GM23338 (cell line): ENCODE measurements at regions not wholly inside any gene's neighbourhood (a gene's known extent, or its start where the extent isn't known, plus 50 kb on each side); places are given as distances from the start of the nearest gene placed in this dataset.
A peak's percentile ranks its signal among the peaks of the same experiment; 100 is the strongest.
"Not testable (repeated sequence)": the region's sequence is repeated elsewhere in the genome, so short reads cannot be mapped to it uniquely, and the experiment has no call there.

ENCODE experiments used
- ATAC-seq: fragments of 200-7000 bp; cut with Tn5 transposase; 3 replicates; pipeline ENCODE4 v1.9.1; 2020
- DNase-seq: peaks from one replicate; pipeline ENCODE4 v3.0.0-alpha.2; 2015; ENCODE audit warnings: low spot score
- H2AFZ ChIP-seq: fragments of 200-600 bp; sonication (generic); 2 replicates; pipeline ENCODE4 v1.8.0; 2016; ENCODE audit warnings: antibody characterized with exemption, mild to moderate bottlenecking, moderate library complexity
- H3F3A ChIP-seq: fragments of 200-600 bp; sonication (generic); replicated peaks from 2 replicates; pipeline ENCODE4 v1.8.0; 2017; ENCODE audit warnings: antibody characterized with exemption, mixed run types, low read depth
- H3K27ac ChIP-seq: fragments of 200-600 bp; sonication (generic); 2 replicates; pipeline ENCODE4 v1.6.1; 2016; ENCODE audit warnings: low read depth
- H3K27me3 ChIP-seq: fragments of 200-600 bp; sonication (generic); 2 replicates; pipeline ENCODE4 v1.8.0; 2016; ENCODE audit warnings: mild to moderate bottlenecking, mixed run types, moderate library complexity; ENCODE audit not compliant: insufficient read depth
- H3K36me3 ChIP-seq: fragments of 200-600 bp; sonication (generic); 2 replicates; pipeline ENCODE4 v1.8.0; 2016; ENCODE audit warnings: mild to moderate bottlenecking; ENCODE audit not compliant: insufficient read depth
- H3K4me1 ChIP-seq: fragments of 200-600 bp; sonication (generic); 2 replicates; pipeline ENCODE4 v1.8.0; 2016; ENCODE audit warnings: mild to moderate bottlenecking, moderate library complexity; ENCODE audit not compliant: insufficient read depth
- H3K4me2 ChIP-seq: fragments of 200-600 bp; sonication (generic); 2 replicates; pipeline ENCODE4 v1.7.1; 2017; ENCODE audit warnings: mixed run types
- H3K4me3 ChIP-seq: fragments of 200-600 bp; sonication (generic); 2 replicates; pipeline ENCODE4 v1.6.1; 2016; ENCODE audit warnings: mixed run types
- H3K79me2 ChIP-seq: fragments of 200-600 bp; sonication (generic); replicated peaks from 2 replicates; pipeline ENCODE4 v1.8.0; 2017; ENCODE audit warnings: mild to moderate bottlenecking; ENCODE audit not compliant: insufficient read depth
- H3K9me2 ChIP-seq: fragments of 200-600 bp; sonication (generic); 2 replicates; pipeline ENCODE4 v1.8.0; 2017; ENCODE audit not compliant: insufficient read depth
- H4K20me1 ChIP-seq: fragments of 200-600 bp; sonication (generic); replicated peaks from 2 replicates; pipeline ENCODE4 v1.8.0; 2017; ENCODE audit warnings: mild to moderate bottlenecking; ENCODE audit not compliant: insufficient read depth
- H3K27ac Mint-ChIP-seq: 2 replicates; pipeline ENCODE4 v1.8.0; 2020; ENCODE audit warnings: inconsistent platforms, mild to moderate bottlenecking, moderate library complexity, mixed read lengths
- H3K27me3 Mint-ChIP-seq: 3 replicates; pipeline ENCODE4 v1.8.0; 2022; ENCODE audit warnings: low read depth, mild to moderate bottlenecking, moderate library complexity, mixed read lengths, inconsistent platforms; ENCODE audit not compliant: insufficient read depth, poor library complexity
- H3K36me3 Mint-ChIP-seq: 3 replicates; pipeline ENCODE4 v1.8.0; 2021; ENCODE audit warnings: low read depth, mild to moderate bottlenecking, inconsistent platforms, moderate library complexity, mixed read lengths
- H3K4me1 Mint-ChIP-seq: 3 replicates; pipeline ENCODE4 v1.8.0; 2020; ENCODE audit warnings: mild to moderate bottlenecking, inconsistent platforms, mixed read lengths
- H3K4me3 Mint-ChIP-seq: 3 replicates; pipeline ENCODE4 v1.8.0; 2021; ENCODE audit warnings: moderate library complexity, mild to moderate bottlenecking, inconsistent platforms, mixed read lengths
- H3K9me3 Mint-ChIP-seq: 3 replicates; pipeline ENCODE4 v1.8.0; 2020; ENCODE audit warnings: moderate library complexity, mild to moderate bottlenecking, inconsistent platforms, mixed read lengths
- CREB1 ChIP-seq: fragments of 250-450 bp; sonication (Bioruptor Pico); IDR thresholded peaks from 2 replicates; pipeline ENCODE4 v1.5.0; 2020; ENCODE audit warnings: low read depth, mild to moderate bottlenecking, moderate library complexity
- EZH2 ChIP-seq: fragments of 200-600 bp; sonication (generic); IDR thresholded peaks from one replicate; pipeline ENCODE4 v1.8.0; 2017; ENCODE audit warnings: antibody characterized with exemption, mild to moderate bottlenecking, low read depth; ENCODE audit not compliant: unreplicated experiment
- NANOG ChIP-seq: IDR thresholded peaks from 2 replicates; pipeline ENCODE4 v1.6.1; 2016; ENCODE audit warnings: antibody characterized with exemption, borderline replicate concordance
- POLR2AphosphoS5 ChIP-seq: IDR thresholded peaks from 2 replicates; pipeline ENCODE4 v1.6.1; 2016; ENCODE audit warnings: antibody characterized with exemption, low read depth
- ZNF331 ChIP-seq: fragments of 250-450 bp; sonication (Bioruptor Pico); IDR thresholded peaks from 2 replicates; pipeline ENCODE4 v1.5.0; 2020; ENCODE audit warnings: low read depth, mild to moderate bottlenecking, moderate library complexity
- TF ChIP-seq, protein P1 (sequence below): fragments of 250-450 bp; sonication (Bioruptor Pico); IDR thresholded peaks from 2 replicates; pipeline ENCODE4 v1.5.0; 2020; ENCODE audit warnings: mild to moderate bottlenecking, moderate library complexity
- TF ChIP-seq, protein P2 (sequence below): IDR thresholded peaks from 2 replicates; pipeline ENCODE4 v1.6.1; 2016; ENCODE audit warnings: antibody characterized with exemption
- TF ChIP-seq, protein P3 (sequence below): IDR thresholded peaks from one replicate; pipeline ENCODE4 v1.6.1; 2018; ENCODE audit warnings: antibody characterized with exemption; ENCODE audit not compliant: unreplicated experiment

DNA sequence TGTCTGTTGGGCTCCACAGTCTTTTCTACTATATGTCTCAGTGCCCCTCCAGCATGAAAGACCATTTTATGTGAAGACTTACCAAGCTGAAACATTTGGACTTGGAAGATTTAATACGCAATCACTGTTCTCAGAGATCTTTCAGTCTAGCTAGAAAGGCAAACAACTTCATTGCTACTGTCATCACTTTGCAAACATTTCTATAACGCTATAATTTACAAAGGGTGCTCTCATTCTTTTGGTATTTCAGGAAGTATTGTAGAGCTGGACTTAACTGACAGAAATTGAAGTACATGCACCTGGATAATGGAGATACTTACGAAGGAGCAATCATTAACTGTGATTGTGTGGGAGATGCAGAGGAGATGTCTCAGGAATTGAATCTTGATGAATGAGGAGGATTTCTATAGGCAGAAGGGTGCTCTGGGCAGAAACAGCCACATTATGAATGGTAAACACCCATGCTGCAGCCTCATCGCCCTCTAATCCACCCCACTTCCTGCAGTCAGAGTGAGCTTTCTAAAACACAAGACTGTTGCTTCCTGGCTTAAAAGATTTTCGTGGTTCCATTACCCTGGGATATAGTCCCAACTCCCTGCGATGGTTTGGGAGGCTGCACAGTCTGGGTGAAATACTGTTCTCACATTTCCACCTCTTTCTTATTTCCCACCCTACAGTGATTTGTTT is 75.1 kb upstream of the GNG12 start:
- H3K4me1 ChIP-seq, result 0 out of 2 replicates have a peak, but pooled peaks cover 4% of the 10 kb centered on the region
- H2AFZ ChIP-seq, result peak overlapping the region; percentile 16; the same call in 1 of the 2 replicates
- H3K36me3 ChIP-seq, result no peaks in the 10 kb centered on the region
- no peak for TF ChIP-seq CREB1
- TF ChIP-seq, protein P1, sequence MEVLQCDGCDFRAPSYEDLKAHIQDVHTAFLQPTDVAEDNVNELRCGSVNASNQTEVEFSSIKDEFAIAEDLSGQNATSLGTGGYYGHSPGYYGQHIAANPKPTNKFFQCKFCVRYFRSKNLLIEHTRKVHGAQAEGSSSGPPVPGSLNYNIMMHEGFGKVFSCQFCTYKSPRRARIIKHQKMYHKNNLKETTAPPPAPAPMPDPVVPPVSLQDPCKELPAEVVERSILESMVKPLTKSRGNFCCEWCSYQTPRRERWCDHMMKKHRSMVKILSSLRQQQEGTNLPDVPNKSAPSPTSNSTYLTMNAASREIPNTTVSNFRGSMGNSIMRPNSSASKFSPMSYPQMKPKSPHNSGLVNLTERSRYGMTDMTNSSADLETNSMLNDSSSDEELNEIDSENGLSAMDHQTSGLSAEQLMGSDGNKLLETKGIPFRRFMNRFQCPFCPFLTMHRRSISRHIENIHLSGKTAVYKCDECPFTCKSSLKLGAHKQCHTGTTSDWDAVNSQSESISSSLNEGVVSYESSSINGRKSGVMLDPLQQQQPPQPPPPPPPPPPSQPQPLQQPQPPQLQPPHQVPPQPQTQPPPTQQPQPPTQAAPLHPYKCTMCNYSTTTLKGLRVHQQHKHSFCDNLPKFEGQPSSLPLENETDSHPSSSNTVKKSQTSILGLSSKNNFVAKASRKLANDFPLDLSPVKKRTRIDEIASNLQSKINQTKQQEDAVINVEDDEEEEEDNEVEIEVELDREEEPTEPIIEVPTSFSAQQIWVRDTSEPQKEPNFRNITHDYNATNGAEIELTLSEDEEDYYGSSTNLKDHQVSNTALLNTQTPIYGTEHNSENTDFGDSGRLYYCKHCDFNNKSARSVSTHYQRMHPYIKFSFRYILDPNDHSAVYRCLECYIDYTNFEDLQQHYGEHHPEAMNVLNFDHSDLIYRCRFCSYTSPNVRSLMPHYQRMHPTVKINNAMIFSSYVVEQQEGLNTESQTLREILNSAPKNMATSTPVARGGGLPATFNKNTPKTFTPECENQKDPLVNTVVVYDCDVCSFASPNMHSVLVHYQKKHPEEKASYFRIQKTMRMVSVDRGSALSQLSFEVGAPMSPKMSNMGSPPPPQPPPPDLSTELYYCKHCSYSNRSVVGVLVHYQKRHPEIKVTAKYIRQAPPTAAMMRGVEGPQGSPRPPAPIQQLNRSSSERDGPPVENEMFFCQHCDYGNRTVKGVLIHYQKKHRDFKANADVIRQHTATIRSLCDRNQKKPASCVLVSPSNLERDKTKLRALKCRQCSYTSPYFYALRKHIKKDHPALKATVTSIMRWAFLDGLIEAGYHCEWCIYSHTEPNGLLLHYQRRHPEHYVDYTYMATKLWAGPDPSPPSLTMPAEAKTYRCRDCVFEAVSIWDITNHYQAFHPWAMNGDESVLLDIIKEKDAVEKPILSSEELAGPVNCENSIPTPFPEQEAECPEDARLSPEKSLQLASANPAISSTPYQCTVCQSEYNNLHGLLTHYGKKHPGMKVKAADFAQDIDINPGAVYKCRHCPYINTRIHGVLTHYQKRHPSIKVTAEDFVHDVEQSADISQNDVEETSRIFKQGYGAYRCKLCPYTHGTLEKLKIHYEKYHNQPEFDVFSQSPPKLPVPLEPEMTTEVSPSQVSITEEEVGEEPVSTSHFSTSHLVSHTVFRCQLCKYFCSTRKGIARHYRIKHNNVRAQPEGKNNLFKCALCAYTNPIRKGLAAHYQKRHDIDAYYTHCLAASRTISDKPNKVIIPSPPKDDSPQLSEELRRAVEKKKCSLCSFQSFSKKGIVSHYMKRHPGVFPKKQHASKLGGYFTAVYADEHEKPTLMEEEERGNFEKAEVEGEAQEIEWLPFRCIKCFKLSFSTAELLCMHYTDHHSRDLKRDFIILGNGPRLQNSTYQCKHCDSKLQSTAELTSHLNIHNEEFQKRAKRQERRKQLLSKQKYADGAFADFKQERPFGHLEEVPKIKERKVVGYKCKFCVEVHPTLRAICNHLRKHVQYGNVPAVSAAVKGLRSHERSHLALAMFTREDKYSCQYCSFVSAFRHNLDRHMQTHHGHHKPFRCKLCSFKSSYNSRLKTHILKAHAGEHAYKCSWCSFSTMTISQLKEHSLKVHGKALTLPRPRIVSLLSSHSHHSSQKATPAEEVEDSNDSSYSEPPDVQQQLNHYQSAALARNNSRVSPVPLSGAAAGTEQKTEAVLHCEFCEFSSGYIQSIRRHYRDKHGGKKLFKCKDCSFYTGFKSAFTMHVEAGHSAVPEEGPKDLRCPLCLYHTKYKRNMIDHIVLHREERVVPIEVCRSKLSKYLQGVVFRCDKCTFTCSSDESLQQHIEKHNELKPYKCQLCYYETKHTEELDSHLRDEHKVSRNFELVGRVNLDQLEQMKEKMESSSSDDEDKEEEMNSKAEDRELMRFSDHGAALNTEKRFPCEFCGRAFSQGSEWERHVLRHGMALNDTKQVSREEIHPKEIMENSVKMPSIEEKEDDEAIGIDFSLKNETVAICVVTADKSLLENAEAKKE (CRISPR knock-in tag), result no peak
- no peak for TF ChIP-seq EZH2
- no peak for TF ChIP-seq NANOG
- TF ChIP-seq, protein P2, sequence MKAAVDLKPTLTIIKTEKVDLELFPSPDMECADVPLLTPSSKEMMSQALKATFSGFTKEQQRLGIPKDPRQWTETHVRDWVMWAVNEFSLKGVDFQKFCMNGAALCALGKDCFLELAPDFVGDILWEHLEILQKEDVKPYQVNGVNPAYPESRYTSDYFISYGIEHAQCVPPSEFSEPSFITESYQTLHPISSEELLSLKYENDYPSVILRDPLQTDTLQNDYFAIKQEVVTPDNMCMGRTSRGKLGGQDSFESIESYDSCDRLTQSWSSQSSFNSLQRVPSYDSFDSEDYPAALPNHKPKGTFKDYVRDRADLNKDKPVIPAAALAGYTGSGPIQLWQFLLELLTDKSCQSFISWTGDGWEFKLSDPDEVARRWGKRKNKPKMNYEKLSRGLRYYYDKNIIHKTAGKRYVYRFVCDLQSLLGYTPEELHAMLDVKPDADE, result no peak
- no peak for TF ChIP-seq ZNF331 (CRISPR knock-in tag)
- no peak for TF ChIP-seq POLR2AphosphoS5
- TF ChIP-seq, protein P3, sequence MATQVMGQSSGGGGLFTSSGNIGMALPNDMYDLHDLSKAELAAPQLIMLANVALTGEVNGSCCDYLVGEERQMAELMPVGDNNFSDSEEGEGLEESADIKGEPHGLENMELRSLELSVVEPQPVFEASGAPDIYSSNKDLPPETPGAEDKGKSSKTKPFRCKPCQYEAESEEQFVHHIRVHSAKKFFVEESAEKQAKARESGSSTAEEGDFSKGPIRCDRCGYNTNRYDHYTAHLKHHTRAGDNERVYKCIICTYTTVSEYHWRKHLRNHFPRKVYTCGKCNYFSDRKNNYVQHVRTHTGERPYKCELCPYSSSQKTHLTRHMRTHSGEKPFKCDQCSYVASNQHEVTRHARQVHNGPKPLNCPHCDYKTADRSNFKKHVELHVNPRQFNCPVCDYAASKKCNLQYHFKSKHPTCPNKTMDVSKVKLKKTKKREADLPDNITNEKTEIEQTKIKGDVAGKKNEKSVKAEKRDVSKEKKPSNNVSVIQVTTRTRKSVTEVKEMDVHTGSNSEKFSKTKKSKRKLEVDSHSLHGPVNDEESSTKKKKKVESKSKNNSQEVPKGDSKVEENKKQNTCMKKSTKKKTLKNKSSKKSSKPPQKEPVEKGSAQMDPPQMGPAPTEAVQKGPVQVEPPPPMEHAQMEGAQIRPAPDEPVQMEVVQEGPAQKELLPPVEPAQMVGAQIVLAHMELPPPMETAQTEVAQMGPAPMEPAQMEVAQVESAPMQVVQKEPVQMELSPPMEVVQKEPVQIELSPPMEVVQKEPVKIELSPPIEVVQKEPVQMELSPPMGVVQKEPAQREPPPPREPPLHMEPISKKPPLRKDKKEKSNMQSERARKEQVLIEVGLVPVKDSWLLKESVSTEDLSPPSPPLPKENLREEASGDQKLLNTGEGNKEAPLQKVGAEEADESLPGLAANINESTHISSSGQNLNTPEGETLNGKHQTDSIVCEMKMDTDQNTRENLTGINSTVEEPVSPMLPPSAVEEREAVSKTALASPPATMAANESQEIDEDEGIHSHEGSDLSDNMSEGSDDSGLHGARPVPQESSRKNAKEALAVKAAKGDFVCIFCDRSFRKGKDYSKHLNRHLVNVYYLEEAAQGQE, result no peak
- H4K20me1 ChIP-seq, result no peaks in the 10 kb centered on the region
- no peaks in the 10 kb centered on the region for H3K9me2 ChIP-seq
- Mint-ChIP-seq H3K4me3 (no peak overlapping the region), H3K9me3 (peaks cover 3% of the 10 kb centered on the region; the same call in 1 of the 3 replicates), H3K36me3 (no peaks in the 10 kb centered on the region), H3K27me3 (no peaks in the 10 kb centered on the region), H3K4me1 (peaks cover 10% of the 10 kb centered on the region), H3K27ac (no peak overlapping the region)
- no peak overlapping the region for H3K4me2 ChIP-seq
- no peaks in the 10 kb centered on the region for H3K27me3 ChIP-seq
- no peak overlapping the region; the same call in 1 of the 2 replicates for H3K27ac ChIP-seq
- DNase-seq, result no peak
- no peaks in the 10 kb centered on the region for H3K79me2 ChIP-seq
- no peak for ATAC-seq
- no peak overlapping the region for H3K4me3 ChIP-seq
- no peaks in the 10 kb centered on the region for H3F3A ChIP-seq

DNA sequence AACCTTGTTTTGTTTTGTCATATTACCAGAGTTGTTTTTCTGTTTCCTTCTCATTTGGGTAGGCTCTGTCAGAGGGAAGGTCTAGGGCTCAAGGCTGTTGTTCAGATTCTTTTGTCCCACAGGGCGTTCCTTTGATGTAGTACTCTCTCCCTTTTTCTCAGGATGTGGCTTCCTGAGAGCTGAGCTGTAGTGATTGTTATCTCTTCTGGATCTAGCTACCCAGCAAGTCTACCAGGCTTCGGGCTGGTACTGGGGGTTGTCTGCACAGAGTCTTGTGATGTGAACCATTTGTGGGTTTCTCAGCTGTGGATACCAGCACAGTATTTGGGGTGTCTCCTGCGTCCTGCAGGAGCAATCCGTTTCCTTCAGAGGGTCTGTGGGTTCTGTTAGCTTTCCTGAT is 74.2 kb upstream of the GNG12 start:
- H3K4me3 Mint-ChIP-seq, ATAC-seq, H3K4me1 ChIP-seq, H3K79me2 ChIP-seq, H3K36me3 Mint-ChIP-seq, H3K4me3 ChIP-seq, H3K4me2 ChIP-seq, H3K27me3 ChIP-seq, H3K27ac ChIP-seq, H3K9me2 ChIP-seq, H3K9me3 Mint-ChIP-seq, H4K20me1 ChIP-seq, H3K36me3 ChIP-seq, H3F3A ChIP-seq, H3K27ac Mint-ChIP-seq, H3K27me3 Mint-ChIP-seq: not testable (repeated sequence)
- H3K4me1 Mint-ChIP-seq, result peaks cover 10% of the 10 kb centered on the region
- H2AFZ ChIP-seq, result peak overlapping the region; percentile 76; the same call in 1 of the 2 replicates
- DNase-seq, result peak; percentile 20
